Caco-2 (cell line): ENCODE measurements at regions not wholly inside any gene's neighbourhood (a gene's known extent, or its start where the extent isn't known, plus 50 kb on each side); places are given as distances from the start of the nearest gene placed in this dataset.

Experiments used
- BruUV-seq: library from RNA; stranded (reverse); fragments of 400-500 nt; replicated peaks from 2 replicates; lab custom pipeline; 2021; lab: Mats Ljungman, UMichigan
- CTCF ChIA-PET: fragments of 300-600 bp; sonication (Branson Sonifier 250); formaldehyde crosslinking; loops from one replicate; lab custom pipeline; 2022; ENCODE audit warnings: antibody characterized with exemption; lab: Charles Lee
- POLR2A ChIA-PET: fragments of 300-600 bp; sonication (Branson Sonifier 250); formaldehyde crosslinking; loops from one replicate; lab custom pipeline; 2022; ENCODE audit warnings: antibody characterized with exemption; lab: Charles Lee
- DNase-seq, 2 experiments: peaks; one replicate each; pipeline versions ENCODE4 v3.0.0 to v3.0.0-alpha.2; 2020 to 2022
- H3K27me3 ChIP-seq: replicated peaks from 2 replicates; pipeline ENCODE4 v1.6.0; 2011; ENCODE audit warnings: low read length; ENCODE audit not compliant: control insufficient read depth, insufficient read depth
- H3K36me3 ChIP-seq: 2 replicates; pipeline ENCODE4 v1.5.1; 2011; ENCODE audit warnings: low read length; ENCODE audit not compliant: control insufficient read depth, insufficient read depth
- H3K4me1 ChIP-seq: fragments of 250-450 bp; sonication (Bioruptor Pico); 2 replicates; pipeline ENCODE4 v1.5.1; 2020; ENCODE audit warnings: mild to moderate bottlenecking
- H3K4me3 ChIP-seq: 2 replicates; pipeline ENCODE4 v1.5.1; 2011; ENCODE audit warnings: low read depth, mild to moderate bottlenecking, control low read depth, low read length
- H3K9me3 ChIP-seq: fragments of 250-450 bp; sonication (Bioruptor Pico); 2 replicates; pipeline ENCODE4 v1.5.1; 2020; ENCODE audit warnings: mild to moderate bottlenecking, moderate library complexity
- H3K27ac Mint-ChIP-seq: one replicate; pipeline ENCODE4 v1.8.0; 2022; ENCODE audit warnings: mixed read lengths; ENCODE audit not compliant: unreplicated experiment
- H3K27me3 Mint-ChIP-seq: one replicate; pipeline ENCODE4 v1.8.0; 2022; ENCODE audit warnings: mixed read lengths; ENCODE audit not compliant: insufficient read depth, unreplicated experiment
- H3K36me3 Mint-ChIP-seq: one replicate; pipeline ENCODE4 v1.8.0; 2022; ENCODE audit warnings: mild to moderate bottlenecking, mixed read lengths; ENCODE audit not compliant: insufficient read depth, unreplicated experiment
- H3K4me1 Mint-ChIP-seq: one replicate; pipeline ENCODE4 v1.8.0; 2022; ENCODE audit warnings: low read depth, mixed read lengths; ENCODE audit not compliant: unreplicated experiment
- H3K4me3 Mint-ChIP-seq: one replicate; pipeline ENCODE4 v1.8.0; 2022; ENCODE audit warnings: mild to moderate bottlenecking, moderate library complexity, mixed read lengths; ENCODE audit not compliant: unreplicated experiment
- H3K9me3 Mint-ChIP-seq: one replicate; pipeline ENCODE4 v1.8.0; 2022; ENCODE audit warnings: mixed read lengths; ENCODE audit not compliant: unreplicated experiment
- intact Hi-C: fragments of 100-400 bp; cut with micrococcal nuclease; formaldehyde crosslinking; loops from one replicate; pipeline ENCODE4 v1.10.0; 2022; ENCODE audit not compliant: unreplicated experiment
- TF ChIP-seq, protein P1 (sequence below), 2 experiments: fragments of 200-600 bp in 1 of 2; IDR thresholded peaks; 1 replicate in 1 of 2; 2 replicates in 1 of 2; pipeline versions ENCODE4 v1.5.1 to v1.8.0; 2011 to 2022; ENCODE audit warnings: antibody characterized with exemption in 1 of 2, control low read depth in 1 of 2, inconsistent platforms in 1 of 2, low read depth in 1 of 2, low read length in 1 of 2, mild to moderate bottlenecking in 1 of 2, moderate library complexity in 1 of 2; ENCODE audit not compliant: insufficient read depth in 1 of 2, severe bottlenecking in 1 of 2, unreplicated experiment in 1 of 2

DNA sequence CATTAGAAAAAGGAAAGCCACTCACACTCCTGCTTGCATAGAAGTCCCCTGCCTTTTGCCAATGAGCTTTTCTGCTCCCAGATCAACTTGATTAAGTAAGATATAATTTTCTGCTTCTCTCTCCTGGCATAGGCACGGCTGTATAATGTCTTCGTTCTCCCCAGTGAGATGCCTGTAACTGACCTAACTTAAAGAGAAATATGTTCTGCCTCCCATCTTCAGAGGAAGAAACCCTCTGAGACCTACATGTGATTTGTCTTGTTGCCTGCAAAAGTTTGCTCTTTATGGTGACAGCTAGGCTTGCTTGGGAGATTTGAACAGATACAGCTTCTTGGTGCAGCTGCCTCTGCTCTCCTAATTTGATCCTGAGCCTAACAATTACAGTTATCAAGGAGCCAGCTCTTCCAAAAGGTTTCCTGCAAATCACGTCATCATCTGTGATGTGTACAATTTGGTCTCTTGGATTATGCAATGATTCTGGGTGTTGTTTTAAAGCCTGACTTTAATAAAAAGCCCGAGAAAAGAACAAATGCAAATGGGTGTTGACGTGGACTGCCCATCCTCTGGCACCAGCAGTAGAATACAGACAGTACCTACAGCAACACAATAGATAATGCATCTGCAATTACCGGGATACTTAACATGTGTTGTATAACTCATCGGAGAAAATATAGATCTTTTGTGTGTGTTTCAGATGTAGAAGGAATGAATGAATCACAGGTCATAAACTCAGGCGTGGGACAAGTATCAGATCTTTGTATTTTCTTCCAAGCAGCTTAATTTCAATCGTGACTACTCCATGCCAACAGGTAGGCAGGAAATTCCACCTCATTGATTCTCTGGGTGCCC lies 76.2 kb upstream of the KAZN start:
- Mint-ChIP-seq H3K4me3 (no peak overlapping the region), H3K9me3 (no peaks in the 10 kb centered on the region), H3K27me3 (peaks cover 6% of the 10 kb centered on the region), H3K27ac (no peak overlapping the region), H3K36me3 (no peaks in the 10 kb centered on the region), H3K4me1 (no peaks in the 10 kb centered on the region)
- POLR2A ChIA-PET = no interaction called here
- intact Hi-C loops = no loop called here
- CTCF ChIA-PET = no interaction called here
- H3K27me3 ChIP-seq = no peaks in the 10 kb centered on the region
- TF ChIP-seq, protein P1, sequence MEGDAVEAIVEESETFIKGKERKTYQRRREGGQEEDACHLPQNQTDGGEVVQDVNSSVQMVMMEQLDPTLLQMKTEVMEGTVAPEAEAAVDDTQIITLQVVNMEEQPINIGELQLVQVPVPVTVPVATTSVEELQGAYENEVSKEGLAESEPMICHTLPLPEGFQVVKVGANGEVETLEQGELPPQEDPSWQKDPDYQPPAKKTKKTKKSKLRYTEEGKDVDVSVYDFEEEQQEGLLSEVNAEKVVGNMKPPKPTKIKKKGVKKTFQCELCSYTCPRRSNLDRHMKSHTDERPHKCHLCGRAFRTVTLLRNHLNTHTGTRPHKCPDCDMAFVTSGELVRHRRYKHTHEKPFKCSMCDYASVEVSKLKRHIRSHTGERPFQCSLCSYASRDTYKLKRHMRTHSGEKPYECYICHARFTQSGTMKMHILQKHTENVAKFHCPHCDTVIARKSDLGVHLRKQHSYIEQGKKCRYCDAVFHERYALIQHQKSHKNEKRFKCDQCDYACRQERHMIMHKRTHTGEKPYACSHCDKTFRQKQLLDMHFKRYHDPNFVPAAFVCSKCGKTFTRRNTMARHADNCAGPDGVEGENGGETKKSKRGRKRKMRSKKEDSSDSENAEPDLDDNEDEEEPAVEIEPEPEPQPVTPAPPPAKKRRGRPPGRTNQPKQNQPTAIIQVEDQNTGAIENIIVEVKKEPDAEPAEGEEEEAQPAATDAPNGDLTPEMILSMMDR (IDR thresholded peaks at IDR 0.05; ENCODE audit: insufficient read depth in 1 of 2, low read depth in 1 of 2, low read length in 1 of 2, severe bottlenecking in 1 of 2, unreplicated experiment in 1 of 2) = no peak
- BruUV-seq = no TSS peak
- H3K4me3 ChIP-seq = no peak overlapping the region
- H3K4me1 ChIP-seq = no peaks in the 10 kb centered on the region
- no peak for DNase-seq
- H3K9me3 ChIP-seq = no peaks in the 10 kb centered on the region
- no peaks in the 10 kb centered on the region for H3K36me3 ChIP-seq

DNA sequence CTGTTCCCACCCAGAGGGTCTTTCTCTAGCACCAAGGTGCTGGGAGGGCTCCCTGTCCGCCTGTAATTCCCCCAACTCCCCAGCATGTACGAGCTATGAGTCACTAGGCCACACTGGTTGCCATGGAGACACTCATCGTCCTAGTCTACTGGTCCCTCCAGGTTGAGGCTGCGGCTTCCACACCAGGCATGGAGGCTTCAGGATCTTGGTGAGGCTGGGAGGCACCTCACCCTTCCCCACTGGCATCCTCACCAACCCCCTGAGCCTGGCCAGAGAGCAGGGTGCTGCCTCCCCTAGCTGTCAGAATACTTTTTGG lies 75.6 kb upstream of the KAZN start:
- Histone ChIP-seq H3K36me3 (no peaks in the 10 kb centered on the region), H3K4me3 (no peak overlapping the region), H3K27me3 (no peaks in the 10 kb centered on the region), H3K9me3 (no peaks in the 10 kb centered on the region), H3K4me1 (no peaks in the 10 kb centered on the region)
- no peaks in the 10 kb centered on the region for H3K36me3 Mint-ChIP-seq
- TF ChIP-seq, protein P1 (IDR thresholded peaks at IDR 0.05; ENCODE audit: insufficient read depth in 1 of 2, low read depth in 1 of 2, low read length in 1 of 2, severe bottlenecking in 1 of 2, unreplicated experiment in 1 of 2) = no peak
- H3K9me3 Mint-ChIP-seq = no peaks in the 10 kb centered on the region
- H3K4me3 Mint-ChIP-seq = no peak overlapping the region
- CTCF ChIA-PET = no interaction called here
- POLR2A ChIA-PET = no interaction called here
- H3K4me1 Mint-ChIP-seq = no peaks in the 10 kb centered on the region
- peaks cover 6% of the 10 kb centered on the region for H3K27me3 Mint-ChIP-seq
- no peak overlapping the region for H3K27ac Mint-ChIP-seq
- BruUV-seq = no TSS peak
- intact Hi-C loops = no loop called here
- DNase-seq = peak in 1 of 2 experiments; percentile 37

DNA sequence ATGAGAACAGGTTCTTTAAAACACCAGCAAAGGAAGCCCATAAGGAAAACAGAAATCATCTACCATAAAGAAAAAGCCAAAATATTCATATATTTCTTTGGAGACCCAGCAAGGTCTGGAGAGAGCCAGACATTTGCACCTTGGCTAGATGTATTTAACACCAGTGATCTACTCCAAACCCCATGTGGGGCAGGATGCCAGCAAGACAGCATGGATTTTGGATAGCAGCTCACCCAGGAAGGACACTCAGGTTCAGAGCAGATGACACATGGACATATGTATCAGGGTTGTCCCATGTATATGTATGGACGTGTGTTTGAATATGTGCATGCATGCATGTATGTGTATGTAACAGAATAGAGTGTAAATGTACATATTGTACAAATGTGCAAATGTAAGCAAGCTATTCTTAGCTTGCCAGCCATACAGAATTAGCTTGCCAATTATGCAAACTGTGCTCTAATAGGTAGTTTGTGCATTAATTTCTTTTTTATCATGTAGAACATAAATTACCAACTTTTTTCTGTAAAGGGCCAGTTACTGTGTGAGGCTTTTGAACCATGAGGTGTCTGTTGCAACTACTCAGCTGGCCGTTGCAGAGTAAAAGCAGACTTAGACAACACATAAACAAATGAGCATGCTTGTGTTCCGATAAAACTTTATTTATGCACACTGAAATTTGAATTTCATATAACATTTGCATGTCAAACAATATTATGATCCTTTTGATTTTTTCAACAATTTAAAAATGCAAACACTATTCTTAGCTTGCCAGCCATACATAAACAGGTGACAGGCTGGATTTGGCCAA lies 73.5 kb upstream of the KAZN start:
- no peak overlapping the region for H3K27ac Mint-ChIP-seq
- intact Hi-C loops = no loop called here
- Histone ChIP-seq H3K4me1 (no peaks in the 10 kb centered on the region), H3K9me3 (no peaks in the 10 kb centered on the region), H3K4me3 (no peak overlapping the region), H3K36me3 (no peaks in the 10 kb centered on the region), H3K27me3 (no peaks in the 10 kb centered on the region)
- H3K27me3 Mint-ChIP-seq = peaks cover 6% of the 10 kb centered on the region
- ChIA-PET POLR2A (no interaction called here), CTCF (no interaction called here)
- no peak for DNase-seq
- no peak overlapping the region for H3K4me3 Mint-ChIP-seq
- no peaks in the 10 kb centered on the region for H3K4me1 Mint-ChIP-seq
- no peaks in the 10 kb centered on the region for H3K36me3 Mint-ChIP-seq
- TF ChIP-seq, protein P1 (IDR thresholded peaks at IDR 0.05; ENCODE audit: insufficient read depth in 1 of 2, low read depth in 1 of 2, low read length in 1 of 2, severe bottlenecking in 1 of 2, unreplicated experiment in 1 of 2) = no peak
- H3K9me3 Mint-ChIP-seq = peaks cover 9% of the 10 kb centered on the region
- BruUV-seq = no TSS peak
